ENCODE measurements at regions not wholly inside any gene's neighbourhood (a gene's known extent, or its start where the extent isn't known, plus 50 kb on each side); places are given as distances from the start of the nearest gene placed in this dataset.

DNA sequence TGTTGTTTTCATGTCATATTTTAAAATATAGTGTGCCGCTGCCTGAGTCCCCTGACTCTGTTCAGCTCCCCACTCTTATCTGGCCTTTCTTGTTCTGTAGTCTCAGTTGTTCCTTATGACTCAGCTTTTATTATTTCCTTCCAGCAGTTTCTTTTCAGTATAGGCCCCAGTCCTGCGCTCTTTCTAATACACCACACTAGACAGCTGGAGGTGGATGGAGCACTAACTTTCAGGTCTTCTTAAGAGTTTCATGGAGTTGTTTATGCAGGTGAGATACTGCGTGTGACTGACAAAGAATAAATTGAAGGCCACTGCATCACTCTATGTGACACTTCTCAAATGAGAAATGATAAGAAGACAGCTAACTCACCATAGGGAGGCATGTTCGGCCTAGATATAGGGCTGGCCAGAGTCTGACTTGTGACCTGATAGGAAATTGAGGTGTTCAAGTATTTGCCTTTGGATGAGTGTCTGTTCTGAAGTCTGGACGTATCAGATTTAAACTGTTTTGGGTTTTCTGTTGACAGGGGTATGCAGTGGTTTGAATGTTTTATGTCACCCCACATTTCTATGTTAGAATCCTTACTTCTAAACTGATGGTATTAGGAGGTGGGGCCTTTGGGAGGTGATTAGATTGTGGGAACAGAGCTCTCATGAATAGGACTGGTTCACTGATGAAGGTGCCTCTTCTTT is 60.8 kb upstream of the CLMN start:
- no peak for DNase-seq

DNA sequence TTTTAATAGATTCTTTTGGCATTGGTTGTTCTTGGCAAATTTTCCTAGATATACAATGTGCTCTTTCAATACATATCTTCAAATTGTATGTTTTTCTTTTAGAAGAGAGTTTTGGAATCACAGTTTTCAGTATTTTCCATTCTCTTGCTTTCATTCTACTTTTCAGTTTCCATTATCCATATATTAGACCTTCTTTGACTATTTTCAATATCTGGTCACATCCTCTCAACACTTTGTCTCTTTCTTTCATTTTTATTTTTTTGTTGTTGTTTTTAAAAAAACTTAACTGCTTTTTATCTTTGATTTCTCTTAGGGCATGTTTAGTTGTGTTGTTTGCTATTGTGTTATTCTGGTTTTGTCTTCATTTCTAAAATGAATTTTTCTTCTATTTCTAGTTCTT is 59.9 kb upstream of the CLMN start:
- no peak for DNase-seq

DNA sequence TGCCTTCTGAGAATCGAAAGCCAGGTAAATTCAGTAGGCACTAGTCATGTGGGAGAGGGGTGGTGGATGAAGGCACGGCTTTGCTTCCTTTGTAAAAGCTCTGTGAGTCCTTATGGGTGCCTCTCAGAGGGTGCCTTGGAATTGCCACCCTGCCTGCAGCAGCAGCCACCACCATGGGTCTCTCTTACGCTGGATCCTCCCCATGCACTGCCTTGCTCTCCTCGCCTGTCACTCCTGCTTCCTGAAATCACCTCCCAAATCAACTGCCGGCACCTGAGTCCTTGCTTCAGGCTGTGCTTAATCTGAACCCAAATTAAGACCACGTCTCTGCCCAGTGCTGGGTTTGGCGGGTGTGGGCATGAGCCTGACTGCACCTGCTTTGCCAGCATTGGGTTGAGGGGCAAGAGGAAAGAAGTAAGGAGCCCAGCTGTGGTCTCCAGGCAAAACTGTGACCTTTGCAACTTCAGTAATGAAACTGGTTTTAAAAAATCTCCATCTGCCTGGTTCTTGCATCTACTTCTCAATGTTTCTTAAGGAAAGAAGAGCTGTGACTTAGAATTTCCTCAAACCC is 55.9 kb upstream of the CLMN start:
- DNase-seq: no peak

DNA sequence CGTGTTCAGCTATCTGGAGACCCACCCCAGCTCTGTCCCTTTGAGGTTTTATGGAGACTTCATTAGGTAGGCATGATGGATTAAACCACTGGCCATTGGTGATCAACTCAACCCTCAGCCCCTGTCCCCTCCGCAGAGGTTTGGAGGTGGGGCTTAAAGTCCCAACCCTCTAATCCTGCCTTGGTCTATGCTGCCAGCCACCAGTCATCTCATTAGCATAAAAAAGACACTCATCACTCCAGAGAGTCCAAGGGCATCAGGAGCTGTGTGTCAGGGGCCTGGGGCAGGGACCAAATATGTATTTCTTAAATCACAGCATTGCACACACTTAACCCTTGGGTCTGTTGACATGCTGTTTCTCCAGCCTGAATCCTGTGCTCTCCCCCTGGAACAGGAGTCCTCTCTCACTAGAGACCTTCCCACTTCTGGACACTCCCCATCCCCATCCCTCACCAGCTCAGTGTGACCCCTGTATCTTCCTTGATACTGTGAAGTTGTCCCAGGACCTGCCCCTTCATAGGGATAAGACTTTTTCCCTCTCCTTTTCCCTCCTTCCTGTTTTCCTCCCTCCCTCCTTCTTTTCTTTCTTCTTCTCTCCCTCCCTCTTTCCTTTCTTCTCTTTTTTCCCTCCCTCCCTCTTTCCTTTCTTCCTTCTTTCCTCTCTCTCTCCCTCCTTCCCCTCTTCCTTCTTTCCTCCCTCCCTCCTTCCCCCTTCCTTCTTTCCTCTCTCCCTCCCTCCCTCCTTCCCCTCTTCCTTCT is 54.7 kb upstream of the CLMN start:
- no peak for DNase-seq

DNA sequence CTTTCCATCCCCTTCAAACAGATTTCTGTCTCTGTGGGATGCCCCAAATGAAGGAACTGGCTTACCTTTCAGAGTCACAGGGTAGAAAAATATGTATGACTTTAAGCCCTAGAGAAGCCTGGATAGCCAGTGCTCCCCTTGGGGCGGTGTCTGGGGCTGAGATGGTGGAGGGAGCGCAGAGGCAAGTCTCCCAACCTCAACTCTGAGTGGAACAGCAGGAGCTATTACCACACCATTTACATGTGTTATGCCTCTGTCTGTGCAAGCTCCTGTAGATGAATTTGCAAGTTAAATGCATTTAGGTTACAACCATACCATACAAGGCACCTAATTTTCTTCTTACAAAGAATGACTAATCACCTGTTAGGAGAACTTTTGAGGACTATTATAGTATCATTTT is 50.4 kb upstream of the CLMN start:
- no peak for DNase-seq

Measured in NCI-H187 (cell line).